Hepatocyte (in vitro differentiated cells): ENCODE measurements at regions not wholly inside any gene's neighbourhood (a gene's known extent, or its start where the extent isn't known, plus 50 kb on each side); places are given as distances from the start of the nearest gene placed in this dataset.

ENCODE experiments used
- DNase-seq: peaks from one replicate; pipeline ENCODE4 v3.0.0-alpha.2; 2016; ENCODE audit warnings: low spot score
- H2AFZ ChIP-seq: fragments of 200-600 bp; sonication (generic); 2 replicates; pipeline ENCODE4 v1.6.0; 2016; ENCODE audit warnings: antibody characterized with exemption, mild to moderate bottlenecking
- H3K27ac ChIP-seq: fragments of 200-600 bp; sonication (generic); 2 replicates; pipeline ENCODE4 v1.5.1; 2016; ENCODE audit warnings: mild to moderate bottlenecking
- H3K27me3 ChIP-seq: fragments of 200-600 bp; sonication (generic); 2 replicates; pipeline ENCODE4 v1.6.1; 2016
- H3K36me3 ChIP-seq: fragments of 200-600 bp; sonication (generic); replicated peaks from 2 replicates; pipeline ENCODE4 v1.5.1; 2016; ENCODE audit warnings: low read depth; ENCODE audit not compliant: insufficient read depth
- H3K4me1 ChIP-seq: fragments of 200-600 bp; sonication (generic); 2 replicates; pipeline ENCODE4 v1.5.1; 2016; ENCODE audit warnings: mild to moderate bottlenecking, moderate library complexity; ENCODE audit not compliant: insufficient read depth
- H3K4me2 ChIP-seq: fragments of 200-600 bp; sonication (generic); 2 replicates; pipeline ENCODE4 v1.6.0; 2016
- H3K4me3 ChIP-seq: fragments of 200-600 bp; sonication (generic); 2 replicates; pipeline ENCODE4 v1.5.1; 2016; ENCODE audit warnings: mild to moderate bottlenecking
- H3K79me2 ChIP-seq: fragments of 200-600 bp; sonication (generic); 2 replicates; pipeline ENCODE4 v1.6.0; 2017; ENCODE audit warnings: mild to moderate bottlenecking
- H3K9me2 ChIP-seq: fragments of 200-600 bp; sonication (generic); replicated peaks from 2 replicates; pipeline ENCODE4 v1.6.0; 2017; ENCODE audit warnings: mild to moderate bottlenecking; ENCODE audit not compliant: insufficient read depth
- H3K9me3 ChIP-seq: fragments of 200-600 bp; sonication (generic); 2 replicates; pipeline ENCODE4 v1.5.1; 2016; ENCODE audit warnings: low read depth, mild to moderate bottlenecking
- H4K20me1 ChIP-seq: fragments of 200-600 bp; sonication (generic); 2 replicates; pipeline ENCODE4 v1.6.0; 2016; ENCODE audit warnings: mild to moderate bottlenecking; ENCODE audit not compliant: insufficient read depth, poor library complexity, severe bottlenecking
- CTCF ChIP-seq: fragments of 200-600 bp; sonication (generic); IDR thresholded peaks from 2 replicates; pipeline ENCODE4 v1.5.1; 2016; ENCODE audit warnings: antibody characterized with exemption, mild to moderate bottlenecking; ENCODE audit not compliant: poor library complexity
- EZH2 ChIP-seq: fragments of 200-600 bp; sonication (generic); IDR thresholded peaks from 2 replicates; pipeline ENCODE4 v1.6.1; 2016; ENCODE audit warnings: antibody characterized with exemption, mild to moderate bottlenecking, borderline replicate concordance
- EZH2phosphoT487 ChIP-seq: fragments of 200-600 bp; sonication (generic); IDR thresholded peaks from one replicate; pipeline ENCODE4 v1.6.1; 2018; ENCODE audit warnings: antibody characterized with exemption, mild to moderate bottlenecking, low read depth, moderate library complexity; ENCODE audit not compliant: unreplicated experiment, severe bottlenecking
- WGBS: methylation state at CpG from one replicate; pipeline ENCODE4 v1.1.6; 2016; ENCODE audit warnings: low lambda C conversion rate; ENCODE audit errors: missing lambda C conversion rate; 5-methylcytosine and 5-hydroxymethylcytosine counted together

DNA sequence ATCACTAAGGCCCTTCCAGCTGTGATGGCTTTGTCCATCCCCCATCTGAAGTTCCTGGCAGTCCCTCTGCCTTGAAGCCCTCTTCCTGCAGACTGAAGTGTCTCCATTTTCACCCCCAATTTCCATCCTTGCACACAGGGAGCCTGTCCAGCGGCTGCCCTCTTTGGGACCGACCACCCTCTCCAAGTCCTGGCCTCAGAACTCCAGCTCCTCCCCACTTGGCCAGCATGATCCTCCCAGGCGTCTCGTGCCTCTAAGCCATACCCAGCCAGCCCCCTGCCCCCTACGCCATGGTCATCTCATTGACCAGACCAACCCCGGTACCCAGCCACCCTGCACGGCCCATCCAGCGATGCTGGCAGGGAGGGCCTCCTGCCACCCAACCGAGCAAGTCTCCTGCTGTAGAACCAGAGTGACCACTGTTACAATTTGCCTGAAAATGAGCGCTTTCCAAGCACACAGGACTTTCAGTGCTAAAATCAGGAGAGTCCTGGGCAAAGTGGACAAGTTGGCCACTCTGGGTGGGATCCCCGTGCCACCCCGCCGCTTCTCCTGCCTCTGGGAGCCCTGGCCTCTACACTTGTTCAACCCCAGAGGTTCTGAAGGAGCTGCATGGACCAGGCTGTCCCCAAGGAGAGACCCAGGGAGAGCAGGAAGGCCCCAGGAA lies 362.0 kb downstream of the SEC14L1 start:
- Histone ChIP-seq H3K9me3 (no peaks in the 10 kb centered on the region), H3K4me2 (no peak overlapping the region), H3K4me1 (no peaks in the 10 kb centered on the region), H3K27me3 (no peaks in the 10 kb centered on the region), H3K27ac (no peak overlapping the region), H3K9me2 (no peaks in the 10 kb centered on the region), H4K20me1 (no peaks in the 10 kb centered on the region), H3K36me3 (no peaks in the 10 kb centered on the region), H3K79me2 (no peaks in the 10 kb centered on the region), H3K4me3 (no peak overlapping the region), H2AFZ (no peak overlapping the region)
- DNase-seq: peak; percentile 2
- 93% methylated on average over 13 of the region's 13 CpGs for WGBS
- TF ChIP-seq EZH2phosphoT487 (no peak), EZH2 (no peak), CTCF (no peak)

- Histone ChIP-seq H4K20me1 (no peaks in the 10 kb centered on the region), H3K27ac (no peak overlapping the region), H3K36me3 (no peaks in the 10 kb centered on the region), H3K9me3 (no peaks in the 10 kb centered on the region), H3K79me2 (no peaks in the 10 kb centered on the region), H3K4me2 (no peak overlapping the region), H2AFZ (no peak overlapping the region), H3K4me1 (no peaks in the 10 kb centered on the region), H3K27me3 (no peaks in the 10 kb centered on the region), H3K9me2 (no peaks in the 10 kb centered on the region), H3K4me3 (no peak overlapping the region)
- DNase-seq: peak; percentile 3
- 93% methylated on average over 7 of the region's 7 CpGs for WGBS
- TF ChIP-seq EZH2 (no peak), CTCF (no peak), EZH2phosphoT487 (no peak)
Measured at GRCh38 chr17:77503293-77503655, 362.5 kb downstream of the SEC14L1 start.

GRCh38 chr17:77503916-77504651 lies 363.3 kb downstream of the SEC14L1 start:
- DNase-seq: peak; percentile 7
- H3K9me2 ChIP-seq: no peaks in the 10 kb centered on the region
- no peaks in the 10 kb centered on the region for H4K20me1 ChIP-seq
- 74% methylated on average over 15 of the region's 18 CpGs for WGBS
- no peak for TF ChIP-seq CTCF
- no peak for TF ChIP-seq EZH2
- no peak for TF ChIP-seq EZH2phosphoT487
- no peaks in the 10 kb centered on the region for H3K36me3 ChIP-seq
- H3K4me1 ChIP-seq: no peaks in the 10 kb centered on the region
- no peak overlapping the region for H2AFZ ChIP-seq
- no peak overlapping the region for H3K27ac ChIP-seq
- no peaks in the 10 kb centered on the region for H3K27me3 ChIP-seq
- no peaks in the 10 kb centered on the region for H3K9me3 ChIP-seq
- no peaks in the 10 kb centered on the region for H3K79me2 ChIP-seq
- no peak overlapping the region for H3K4me3 ChIP-seq
- H3K4me2 ChIP-seq: no peak overlapping the region
